ENCODE measurements at regions not wholly inside any gene's neighbourhood (a gene's known extent, or its start where the extent isn't known, plus 50 kb on each side); places are given as distances from the start of the nearest gene placed in this dataset.

GRCh38 chr4:32462944-32463343 lies 1742.8 kb downstream of the PCDH7 start:
- TF ChIP-seq, protein P1, sequence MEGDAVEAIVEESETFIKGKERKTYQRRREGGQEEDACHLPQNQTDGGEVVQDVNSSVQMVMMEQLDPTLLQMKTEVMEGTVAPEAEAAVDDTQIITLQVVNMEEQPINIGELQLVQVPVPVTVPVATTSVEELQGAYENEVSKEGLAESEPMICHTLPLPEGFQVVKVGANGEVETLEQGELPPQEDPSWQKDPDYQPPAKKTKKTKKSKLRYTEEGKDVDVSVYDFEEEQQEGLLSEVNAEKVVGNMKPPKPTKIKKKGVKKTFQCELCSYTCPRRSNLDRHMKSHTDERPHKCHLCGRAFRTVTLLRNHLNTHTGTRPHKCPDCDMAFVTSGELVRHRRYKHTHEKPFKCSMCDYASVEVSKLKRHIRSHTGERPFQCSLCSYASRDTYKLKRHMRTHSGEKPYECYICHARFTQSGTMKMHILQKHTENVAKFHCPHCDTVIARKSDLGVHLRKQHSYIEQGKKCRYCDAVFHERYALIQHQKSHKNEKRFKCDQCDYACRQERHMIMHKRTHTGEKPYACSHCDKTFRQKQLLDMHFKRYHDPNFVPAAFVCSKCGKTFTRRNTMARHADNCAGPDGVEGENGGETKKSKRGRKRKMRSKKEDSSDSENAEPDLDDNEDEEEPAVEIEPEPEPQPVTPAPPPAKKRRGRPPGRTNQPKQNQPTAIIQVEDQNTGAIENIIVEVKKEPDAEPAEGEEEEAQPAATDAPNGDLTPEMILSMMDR (IDR thresholded peaks at IDR 0.05) = no peak
- no peak for DNase-seq (ENCODE audit: low spot score)
- no peak overlapping the region for H3K27ac ChIP-seq
- H3K4me3 ChIP-seq = no peak overlapping the region

DNA sequence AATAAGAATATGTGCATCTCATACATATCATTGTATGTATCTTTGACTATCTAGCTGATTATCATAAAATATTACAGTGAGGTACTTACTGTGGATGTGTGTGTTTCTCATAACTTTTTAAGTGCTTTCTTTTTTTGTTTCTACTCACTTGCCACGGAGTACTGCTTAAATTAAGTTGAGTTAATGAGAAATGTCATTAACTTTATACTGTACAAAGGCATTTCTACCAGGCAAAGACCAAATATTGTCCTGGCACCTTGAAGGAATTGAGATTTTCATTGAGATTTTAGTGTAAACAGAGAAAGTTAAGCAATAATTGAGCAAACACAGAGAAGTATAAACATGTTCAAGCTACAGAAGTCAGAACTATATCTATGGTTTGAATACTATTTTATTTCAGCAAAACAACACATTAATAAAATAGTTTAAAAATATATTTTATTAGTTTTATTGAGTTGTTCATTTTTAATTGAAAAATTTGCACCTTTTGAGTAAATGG lies 1750.0 kb downstream of the PCDH7 start:
- TF ChIP-seq, protein P1 (IDR thresholded peaks at IDR 0.05) = no peak
- Histone ChIP-seq H3K27ac (no peak overlapping the region), H3K4me3 (no peak overlapping the region)
- DNase-seq (ENCODE audit: low spot score) = no peak

DNA sequence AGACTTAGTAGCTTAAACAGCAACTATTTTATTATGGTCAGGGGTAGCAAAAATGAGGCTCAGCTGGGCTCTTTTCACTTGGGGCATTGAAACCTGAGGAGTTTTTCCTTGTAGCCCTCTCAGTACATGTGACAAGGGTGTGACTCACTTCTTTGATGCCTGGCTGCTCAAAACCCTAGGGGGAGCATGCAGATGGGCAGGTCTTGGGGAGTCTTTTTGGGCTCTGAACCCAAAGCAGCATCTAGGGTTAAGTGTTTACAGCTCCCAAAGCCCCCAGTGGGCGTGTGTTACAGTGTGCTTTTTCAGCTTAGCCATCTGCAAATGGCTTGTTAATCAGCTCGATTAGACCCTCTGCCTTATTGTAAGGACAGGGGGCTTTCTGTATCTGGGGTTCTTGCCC lies 1752.7 kb downstream of the PCDH7 start:
- TF ChIP-seq, protein P1 (IDR thresholded peaks at IDR 0.05) = no peak
- no peak overlapping the region for H3K27ac ChIP-seq
- DNase-seq (ENCODE audit: low spot score) = no peak
- H3K4me3 ChIP-seq = no peak overlapping the region

DNA sequence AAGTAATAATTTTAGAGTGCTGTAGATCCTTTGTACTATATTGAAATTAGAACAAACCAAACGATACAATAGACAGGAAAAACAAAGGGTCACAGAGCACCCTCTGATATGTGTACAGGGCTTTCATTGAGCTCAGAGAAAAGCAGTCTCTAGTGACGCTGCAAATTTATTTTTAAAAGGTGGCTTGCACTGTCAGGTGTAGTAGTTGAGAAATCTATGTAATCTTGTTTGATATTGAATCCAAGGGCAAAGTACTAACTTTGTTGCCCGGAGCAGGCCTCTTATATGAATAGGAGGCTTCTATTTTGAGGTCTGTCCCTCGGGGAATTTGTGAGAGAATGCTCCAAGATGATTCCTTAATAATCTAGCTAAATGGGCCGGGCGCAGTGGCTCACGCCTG lies 1755.5 kb downstream of the PCDH7 start:
- TF ChIP-seq, protein P1 (IDR thresholded peaks at IDR 0.05) = no peak
- no peak for DNase-seq (ENCODE audit: low spot score)
- Histone ChIP-seq H3K27ac (no peak overlapping the region), H3K4me3 (no peak overlapping the region)

DNA sequence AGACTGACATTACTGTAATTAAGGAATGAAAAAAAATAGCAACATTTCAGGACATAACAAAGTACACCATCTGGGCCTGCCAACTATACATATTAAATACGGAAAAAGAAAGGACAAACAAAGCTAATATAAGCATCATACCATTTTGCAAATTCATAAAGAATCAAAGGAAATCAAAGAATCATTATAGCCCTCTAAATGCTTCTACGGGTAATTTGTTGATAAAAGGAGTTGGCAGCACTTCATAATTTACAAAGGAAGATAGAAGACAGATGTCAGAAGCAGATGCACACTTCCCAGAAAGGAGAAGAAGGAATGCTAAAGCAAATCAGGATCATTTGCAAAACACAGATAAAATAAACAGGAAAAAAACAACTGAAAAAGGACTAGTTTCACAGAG lies 1757.3 kb downstream of the PCDH7 start:
- TF ChIP-seq, protein P1 (IDR thresholded peaks at IDR 0.05) = no peak
- Histone ChIP-seq H3K4me3 (no peak overlapping the region), H3K27ac (no peak overlapping the region)
- DNase-seq (ENCODE audit: low spot score) = no peak

GRCh38 chr4:32485956-32486355 lies 1765.8 kb downstream of the PCDH7 start:
- DNase-seq (ENCODE audit: low spot score) = no peak
- TF ChIP-seq, protein P1 (IDR thresholded peaks at IDR 0.05) = no peak
- Histone ChIP-seq H3K27ac (no peak overlapping the region), H3K4me3 (no peak overlapping the region)

DNA sequence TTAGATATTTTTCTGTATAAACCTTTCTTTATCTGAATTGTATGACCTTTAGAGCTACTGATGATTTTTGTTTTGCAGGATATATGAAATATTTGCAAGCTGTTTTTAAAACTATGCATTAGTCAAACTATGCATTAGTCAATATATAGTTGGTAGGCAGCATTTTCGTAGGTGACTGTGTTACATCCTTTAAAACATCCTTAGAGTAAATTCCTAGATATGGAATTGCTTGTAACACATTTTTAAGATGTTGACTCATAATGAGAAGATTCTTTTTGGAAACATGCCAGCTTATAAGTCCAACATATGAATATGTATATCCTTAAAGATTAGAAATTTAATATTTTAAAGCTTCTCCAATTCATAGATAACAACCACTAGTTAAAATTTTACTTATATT lies 1768.5 kb downstream of the PCDH7 start:
- TF ChIP-seq, protein P1 (IDR thresholded peaks at IDR 0.05) = no peak
- Histone ChIP-seq H3K27ac (no peak overlapping the region), H3K4me3 (no peak overlapping the region)
- DNase-seq (ENCODE audit: low spot score) = no peak
